SK-N-SH (cell line): ENCODE measurements at regions not wholly inside any gene's neighbourhood (a gene's known extent, or its start where the extent isn't known, plus 50 kb on each side); places are given as distances from the start of the nearest gene placed in this dataset.

Experiments
- CTCF ChIA-PET: fragments of 300-600, 350-600 bp; formaldehyde crosslinking; extraction: SDS; loops from one replicate; lab custom pipeline; 2021; lab: Yijun Ruan, JAX
- POLR2A ChIA-PET: fragments of 350-600 bp; sonication (Branson Sonifier 250); formaldehyde crosslinking; extraction: SDS; loops from one replicate; lab custom pipeline; 2020; ENCODE audit warnings: antibody characterized with exemption, inconsistent platforms; lab: Yijun Ruan, JAX
- DNase-seq: peaks from one replicate; pipeline ENCODE4 v3.0.0; 2012
- H2AFZ ChIP-seq: fragments of 200-600 bp; sonication (generic); 2 replicates; pipeline ENCODE4 v1.8.1; 2016; ENCODE audit warnings: antibody characterized with exemption, mild to moderate bottlenecking, low read depth
- H3F3A ChIP-seq: fragments of 200-600 bp; sonication (generic); replicated peaks from 2 replicates; pipeline ENCODE3; 2016; ENCODE audit warnings: antibody characterized with exemption, mild to moderate bottlenecking; ENCODE audit not compliant: insufficient read depth
- H3K27ac ChIP-seq, 2 experiments: fragments of 200-500 bp in 1 of 2; fragments of 200-600 bp in 1 of 2; sonication (Bioruptor generic) in 1 of 2; sonication (generic), shearing (Covaris generic) in 1 of 2; 2 replicates each; pipeline versions ENCODE4 v1.5.1 to v1.6.1; 2014 to 2016; ENCODE audit warnings: low read depth in 2 of 2, inconsistent platforms in 1 of 2, low read length in 1 of 2, mild to moderate bottlenecking in 1 of 2, mixed read lengths in 1 of 2
- H3K27me3 ChIP-seq: fragments of 200-600 bp; sonication (generic), shearing (Covaris generic); 2 replicates; pipeline ENCODE4 v1.6.1; 2016; ENCODE audit warnings: mixed run types; ENCODE audit not compliant: insufficient read depth
- H3K36me3 ChIP-seq, 2 experiments: fragments of 200-500 bp in 1 of 2; fragments of 200-600 bp in 1 of 2; sonication (Bioruptor generic) in 1 of 2; sonication (generic) in 1 of 2; replicated peaks in 1 of 2; 2 replicates each; pipeline versions ENCODE3 to v1.5.1; 2014 to 2016; ENCODE audit warnings: low read length in 1 of 2, mild to moderate bottlenecking in 1 of 2; ENCODE audit not compliant: insufficient read depth in 2 of 2, control insufficient read depth in 1 of 2
- H3K4me1 ChIP-seq, 2 experiments: fragments of 200-500 bp in 1 of 2; fragments of 200-600 bp in 1 of 2; sonication (Bioruptor generic) in 1 of 2; sonication (generic), shearing (Covaris generic) in 1 of 2; 2 replicates each; pipeline versions ENCODE4 v1.5.1 to v1.6.1; 2014 to 2016; ENCODE audit warnings: low read depth in 1 of 2, low read length in 1 of 2, mixed run types in 1 of 2; ENCODE audit not compliant: insufficient read depth in 2 of 2, control insufficient read depth in 1 of 2
- H3K4me2 ChIP-seq: fragments of 200-600 bp; sonication (generic), shearing (Covaris generic); 2 replicates; pipeline ENCODE4 v1.6.1; 2017; ENCODE audit warnings: mixed run types
- H3K4me3 ChIP-seq, 2 experiments: fragments of 200-500 bp in 1 of 2; fragments of 200-600 bp in 1 of 2; sonication (Bioruptor generic) in 1 of 2; sonication (generic), shearing (Covaris generic) in 1 of 2; 2 replicates each; pipeline versions ENCODE4 v1.5.1 to v1.8.1; 2014 to 2016; ENCODE audit warnings: low read depth in 2 of 2, inconsistent platforms in 1 of 2, low read length in 1 of 2, mild to moderate bottlenecking in 1 of 2, mixed read lengths in 1 of 2, moderate library complexity in 1 of 2
- H3K79me2 ChIP-seq: fragments of 200-600 bp; sonication (generic); 2 replicates; pipeline ENCODE4 v1.8.1; 2017; ENCODE audit warnings: mild to moderate bottlenecking; ENCODE audit not compliant: insufficient read depth
- H3K9ac ChIP-seq: fragments of 200-600 bp; sonication (generic); 2 replicates; pipeline ENCODE4 v1.6.1; 2017; ENCODE audit warnings: mixed run types
- H3K9me2 ChIP-seq: fragments of 200-600 bp; sonication (generic); 2 replicates; pipeline ENCODE4 v1.6.1; 2017; ENCODE audit warnings: mixed run types
- H3K9me3 ChIP-seq: fragments of 200-600 bp; sonication (generic); 2 replicates; pipeline ENCODE4 v1.6.1; 2017; ENCODE audit warnings: mixed run types, mild to moderate bottlenecking, moderate library complexity
- H4K20me1 ChIP-seq: fragments of 200-600 bp; sonication (generic); 2 replicates; pipeline ENCODE4 v1.6.1; 2017; ENCODE audit warnings: mild to moderate bottlenecking, mixed run types; ENCODE audit not compliant: insufficient read depth
- ELF1 ChIP-seq: IDR thresholded peaks from 2 replicates; pipeline ENCODE4 v1.4.0; 2012
- FOXM1 ChIP-seq: IDR thresholded peaks from 2 replicates; pipeline ENCODE4 v1.4.0; 2012; ENCODE audit warnings: low read depth, mild to moderate bottlenecking
- GABPA ChIP-seq: IDR thresholded peaks from 2 replicates; pipeline ENCODE4 v1.4.0; 2012; ENCODE audit warnings: low read depth, mild to moderate bottlenecking
- JUND ChIP-seq: IDR thresholded peaks from 2 replicates; pipeline ENCODE4 v1.4.0; 2012
- MEF2A ChIP-seq: IDR thresholded peaks from 2 replicates; pipeline ENCODE4 v1.4.0; 2012; ENCODE audit warnings: low read depth, borderline replicate concordance
- NRF1 ChIP-seq: IDR thresholded peaks from 2 replicates; pipeline ENCODE4 v1.6.1; 2012; ENCODE audit warnings: low read depth, mild to moderate bottlenecking, low read length
- POLR2AphosphoS5 ChIP-seq: IDR thresholded peaks from 2 replicates; pipeline ENCODE4 v1.6.1; 2012; ENCODE audit warnings: low read depth, low read length
- RXRA ChIP-seq: IDR thresholded peaks from 2 replicates; pipeline ENCODE4 v1.4.0; 2012; ENCODE audit warnings: low read depth, mild to moderate bottlenecking, borderline replicate concordance
- SIN3A ChIP-seq: IDR thresholded peaks from 2 replicates; pipeline ENCODE4 v1.6.1; 2012; ENCODE audit warnings: low read depth, mild to moderate bottlenecking, low read length, moderate library complexity, borderline replicate concordance
- TEAD4 ChIP-seq: IDR thresholded peaks from 2 replicates; pipeline ENCODE4 v1.4.0; 2012; ENCODE audit warnings: mild to moderate bottlenecking, borderline replicate concordance; ENCODE audit not compliant: insufficient read depth
- WGBS: methylation state at CpG from one replicate; pipeline ENCODE4 v1.1.6; 2017; ENCODE audit warnings: low lambda C conversion rate; 5-methylcytosine and 5-hydroxymethylcytosine counted together
- TF ChIP-seq, protein P1 (sequence below): IDR thresholded peaks from 2 replicates; pipeline ENCODE4 v1.4.0; 2012; ENCODE audit warnings: low read depth, borderline replicate concordance
- TF ChIP-seq, protein P2 (sequence below): IDR thresholded peaks from 2 replicates; pipeline ENCODE4 v1.6.1; 2012; ENCODE audit warnings: mild to moderate bottlenecking, low read depth, low read length, moderate library complexity
- TF ChIP-seq, protein P3 (sequence below): IDR thresholded peaks from 2 replicates; pipeline ENCODE4 v1.4.0; 2012; ENCODE audit warnings: low read depth

DNA sequence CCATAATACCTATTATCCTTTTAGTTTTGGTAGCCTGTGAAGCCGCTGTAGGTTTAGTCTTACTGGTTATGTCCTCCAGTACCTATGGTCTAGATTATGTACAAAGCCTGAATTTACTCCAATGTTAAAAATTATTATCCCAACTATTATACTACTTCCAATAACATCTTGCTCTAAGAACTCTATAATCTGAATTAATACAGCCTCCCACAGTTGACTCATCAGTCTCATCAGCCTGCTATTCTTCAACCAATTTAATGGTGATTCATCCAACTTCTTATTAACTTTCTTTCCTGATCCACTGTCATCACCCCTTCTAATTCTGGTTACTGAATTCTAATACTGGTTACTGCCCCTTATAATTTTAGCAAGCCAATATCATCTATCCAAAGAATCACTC, 370.3 kb upstream of the OPRM1 start:
- no peak overlapping the region for H3K27ac ChIP-seq
- H3K79me2 ChIP-seq = no peaks in the 10 kb centered on the region
- no peak overlapping the region for H3K4me2 ChIP-seq
- no peaks in the 10 kb centered on the region for H4K20me1 ChIP-seq
- WGBS = 81% methylated on average over 1 of the region's 1 CpG
- no peak overlapping the region for H3K4me3 ChIP-seq
- no peak for TF ChIP-seq GABPA
- no peak for DNase-seq
- H3K9me2 ChIP-seq = no peaks in the 10 kb centered on the region
- no peaks in the 10 kb centered on the region; a peak in 1 of 4 replicates for H3K4me1 ChIP-seq
- no peaks in the 10 kb centered on the region for H3F3A ChIP-seq
- H3K9me3 ChIP-seq = no peaks in the 10 kb centered on the region
- no peaks in the 10 kb centered on the region for H3K27me3 ChIP-seq
- H2AFZ ChIP-seq = no peak overlapping the region
- no peaks in the 10 kb centered on the region for H3K36me3 ChIP-seq
- no peak overlapping the region for H3K9ac ChIP-seq
- ChIA-PET POLR2A (no interaction called here), CTCF (no interaction called here)

DNA sequence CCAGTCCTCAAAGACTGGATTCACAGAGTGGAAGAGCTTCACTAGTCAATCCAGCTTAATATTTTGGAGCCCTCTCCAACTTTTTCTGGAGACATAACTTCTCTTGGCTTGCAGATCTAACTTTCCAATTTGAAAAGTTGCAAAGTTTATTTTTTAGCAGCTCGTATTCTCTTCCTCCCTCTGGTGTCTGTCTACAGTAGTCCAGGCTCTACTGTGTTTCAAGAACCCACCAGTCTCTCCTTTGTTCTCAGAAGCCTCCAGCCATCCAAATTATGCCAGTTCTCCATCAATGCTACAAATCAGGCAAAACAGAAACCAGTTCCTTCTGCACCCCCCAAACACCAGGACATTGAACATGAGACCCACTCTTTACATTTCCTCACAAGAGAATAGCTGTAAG, 376.1 kb upstream of the OPRM1 start:
- Histone ChIP-seq H3K27me3 (no peaks in the 10 kb centered on the region), H3K4me3 (no peak overlapping the region), H3F3A (no peaks in the 10 kb centered on the region), H3K4me1 (no peaks in the 10 kb centered on the region), H3K9me3 (no peaks in the 10 kb centered on the region), H3K27ac (no peak overlapping the region), H3K79me2 (no peaks in the 10 kb centered on the region), H3K4me2 (no peak overlapping the region), H4K20me1 (no peaks in the 10 kb centered on the region), H3K9me2 (no peaks in the 10 kb centered on the region), H2AFZ (no peak overlapping the region), H3K9ac (no peak overlapping the region), H3K36me3 (no peaks in the 10 kb centered on the region)
- DNase-seq = no peak
- no peak for TF ChIP-seq NRF1
- TF ChIP-seq GABPA = no peak
- no peak for TF ChIP-seq FOXM1
- TF ChIP-seq TEAD4 = no peak
- TF ChIP-seq MEF2A = no peak
- TF ChIP-seq, protein P1, sequence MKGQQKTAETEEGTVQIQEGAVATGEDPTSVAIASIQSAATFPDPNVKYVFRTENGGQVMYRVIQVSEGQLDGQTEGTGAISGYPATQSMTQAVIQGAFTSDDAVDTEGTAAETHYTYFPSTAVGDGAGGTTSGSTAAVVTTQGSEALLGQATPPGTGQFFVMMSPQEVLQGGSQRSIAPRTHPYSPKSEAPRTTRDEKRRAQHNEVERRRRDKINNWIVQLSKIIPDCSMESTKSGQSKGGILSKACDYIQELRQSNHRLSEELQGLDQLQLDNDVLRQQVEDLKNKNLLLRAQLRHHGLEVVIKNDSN = no peak
- TF ChIP-seq RXRA = no peak
- ChIA-PET CTCF (no interaction called here), POLR2A (no interaction called here)
- WGBS = 44% methylated on average over 1 of the region's 1 CpG

DNA sequence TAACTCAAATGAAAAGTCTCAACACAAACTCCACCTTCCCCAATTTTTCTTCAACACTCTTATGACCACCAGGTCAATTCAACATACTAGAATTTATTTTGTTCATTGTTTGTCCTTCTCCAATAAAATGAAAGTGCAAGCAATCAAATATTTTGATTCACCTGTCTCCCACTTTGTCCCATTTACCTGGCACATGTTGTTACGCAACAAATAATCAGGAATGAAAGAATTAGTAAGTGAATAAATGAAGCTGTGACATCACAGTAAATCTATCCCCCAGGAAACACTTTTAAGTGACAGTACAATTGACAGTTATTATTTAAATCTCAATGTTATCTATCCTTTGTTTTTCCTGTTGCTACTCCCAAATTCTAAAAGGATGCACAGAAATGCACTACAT, 393.7 kb upstream of the OPRM1 start:
- H4K20me1 ChIP-seq = no peaks in the 10 kb centered on the region
- ChIA-PET POLR2A (no interaction called here), CTCF (interaction anchor here (1.2 kb wide), 1 partner anchor 16 kb away, joined by 4 read pairs; no protein-coding TSS in a partner anchor)

More for the DNA sequence above, 393.7 kb upstream of the OPRM1 start:
- no peak overlapping the region for H3K4me2 ChIP-seq
- WGBS = 74% methylated on average over 1 of the region's 1 CpG
- H3F3A ChIP-seq = no peaks in the 10 kb centered on the region
- no peak for DNase-seq
- no peaks in the 10 kb centered on the region for H3K79me2 ChIP-seq
- H3K4me3 ChIP-seq = no peak overlapping the region
- H3K9me2 ChIP-seq = no peaks in the 10 kb centered on the region
- H3K9ac ChIP-seq = no peak overlapping the region
- H3K4me1 ChIP-seq = no peaks in the 10 kb centered on the region
- no peak overlapping the region for H2AFZ ChIP-seq
- no peaks in the 10 kb centered on the region for H3K36me3 ChIP-seq
- no peaks in the 10 kb centered on the region for H3K27me3 ChIP-seq
- no peak for TF ChIP-seq POLR2AphosphoS5
- no peak for TF ChIP-seq ELF1
- no peak for TF ChIP-seq JUND
- TF ChIP-seq, protein P2, sequence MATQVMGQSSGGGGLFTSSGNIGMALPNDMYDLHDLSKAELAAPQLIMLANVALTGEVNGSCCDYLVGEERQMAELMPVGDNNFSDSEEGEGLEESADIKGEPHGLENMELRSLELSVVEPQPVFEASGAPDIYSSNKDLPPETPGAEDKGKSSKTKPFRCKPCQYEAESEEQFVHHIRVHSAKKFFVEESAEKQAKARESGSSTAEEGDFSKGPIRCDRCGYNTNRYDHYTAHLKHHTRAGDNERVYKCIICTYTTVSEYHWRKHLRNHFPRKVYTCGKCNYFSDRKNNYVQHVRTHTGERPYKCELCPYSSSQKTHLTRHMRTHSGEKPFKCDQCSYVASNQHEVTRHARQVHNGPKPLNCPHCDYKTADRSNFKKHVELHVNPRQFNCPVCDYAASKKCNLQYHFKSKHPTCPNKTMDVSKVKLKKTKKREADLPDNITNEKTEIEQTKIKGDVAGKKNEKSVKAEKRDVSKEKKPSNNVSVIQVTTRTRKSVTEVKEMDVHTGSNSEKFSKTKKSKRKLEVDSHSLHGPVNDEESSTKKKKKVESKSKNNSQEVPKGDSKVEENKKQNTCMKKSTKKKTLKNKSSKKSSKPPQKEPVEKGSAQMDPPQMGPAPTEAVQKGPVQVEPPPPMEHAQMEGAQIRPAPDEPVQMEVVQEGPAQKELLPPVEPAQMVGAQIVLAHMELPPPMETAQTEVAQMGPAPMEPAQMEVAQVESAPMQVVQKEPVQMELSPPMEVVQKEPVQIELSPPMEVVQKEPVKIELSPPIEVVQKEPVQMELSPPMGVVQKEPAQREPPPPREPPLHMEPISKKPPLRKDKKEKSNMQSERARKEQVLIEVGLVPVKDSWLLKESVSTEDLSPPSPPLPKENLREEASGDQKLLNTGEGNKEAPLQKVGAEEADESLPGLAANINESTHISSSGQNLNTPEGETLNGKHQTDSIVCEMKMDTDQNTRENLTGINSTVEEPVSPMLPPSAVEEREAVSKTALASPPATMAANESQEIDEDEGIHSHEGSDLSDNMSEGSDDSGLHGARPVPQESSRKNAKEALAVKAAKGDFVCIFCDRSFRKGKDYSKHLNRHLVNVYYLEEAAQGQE = no peak
- TF ChIP-seq, protein P3, sequence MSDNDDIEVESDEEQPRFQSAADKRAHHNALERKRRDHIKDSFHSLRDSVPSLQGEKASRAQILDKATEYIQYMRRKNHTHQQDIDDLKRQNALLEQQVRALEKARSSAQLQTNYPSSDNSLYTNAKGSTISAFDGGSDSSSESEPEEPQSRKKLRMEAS = no peak
- TF ChIP-seq SIN3A = no peak
- no peak overlapping the region for H3K27ac ChIP-seq
- H3K9me3 ChIP-seq = no peaks in the 10 kb centered on the region
